GM18498 (cell line): ENCODE measurements at regions not wholly inside any gene's neighbourhood (a gene's known extent, or its start where the extent isn't known, plus 50 kb on each side); places are given as distances from the start of the nearest gene placed in this dataset.
"Not testable (repeated sequence)": the region's sequence is repeated elsewhere in the genome, so short reads cannot be mapped to it uniquely, and the experiment has no call there.

Experiments
- ATAC-seq: cut with Tn5 transposase; IDR thresholded peaks from one replicate; pipeline ENCODE4 v1.9.1; 2021; ENCODE audit warnings: mild to moderate bottlenecking, moderate library complexity; ENCODE audit not compliant: unreplicated experiment

DNA sequence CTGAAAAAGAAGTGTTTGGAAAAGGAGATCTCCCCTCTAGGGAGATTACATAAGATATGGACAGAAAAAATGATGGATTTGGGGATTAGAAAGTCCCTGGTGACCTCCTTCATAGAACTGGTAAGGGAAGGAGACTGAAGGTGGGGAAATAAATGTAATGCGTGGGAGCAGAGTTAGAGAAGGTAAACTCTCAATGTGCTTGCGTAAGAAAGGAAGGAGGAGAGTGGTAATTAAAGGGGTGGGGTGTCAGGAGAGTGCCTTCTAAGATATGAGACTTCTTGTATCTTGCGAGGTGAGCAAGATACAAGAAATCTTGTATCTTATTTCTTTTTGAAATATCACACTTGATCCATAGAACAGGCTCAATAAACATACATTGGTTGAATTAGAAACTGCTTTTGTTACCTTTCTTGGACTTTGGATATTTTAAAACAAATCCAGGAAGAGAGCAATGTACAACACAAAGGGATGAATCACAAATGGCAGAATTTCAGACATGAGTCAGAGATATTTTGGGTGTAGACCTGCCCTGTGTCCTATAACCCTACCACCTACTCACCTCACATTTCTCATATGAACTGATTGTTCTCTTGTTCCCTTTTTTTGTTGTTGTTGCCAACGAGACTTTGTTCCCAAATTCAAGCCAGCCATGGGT, 342.4 kb downstream of the INSIG2 start:
- ATAC-seq: no peak

DNA sequence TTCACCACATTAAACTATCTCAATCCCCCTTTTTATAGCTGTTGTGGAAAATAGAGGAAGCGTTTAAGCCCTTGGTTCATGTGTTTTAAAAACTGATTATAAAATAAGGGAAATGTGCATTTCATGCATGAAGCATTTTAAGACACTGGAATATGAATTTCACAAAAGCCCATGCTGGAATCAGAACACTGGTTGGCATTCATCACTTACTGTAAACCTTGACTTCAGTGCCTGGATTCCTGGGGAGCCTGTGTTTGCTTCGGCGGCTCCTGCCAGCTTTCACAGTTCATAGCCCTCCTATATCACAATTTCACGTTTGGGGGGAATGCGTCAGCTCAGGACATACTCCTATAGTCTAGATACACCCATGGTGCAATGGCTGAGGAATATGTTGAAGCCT, 336.9 kb downstream of the INSIG2 start:
- ATAC-seq: no peak

DNA sequence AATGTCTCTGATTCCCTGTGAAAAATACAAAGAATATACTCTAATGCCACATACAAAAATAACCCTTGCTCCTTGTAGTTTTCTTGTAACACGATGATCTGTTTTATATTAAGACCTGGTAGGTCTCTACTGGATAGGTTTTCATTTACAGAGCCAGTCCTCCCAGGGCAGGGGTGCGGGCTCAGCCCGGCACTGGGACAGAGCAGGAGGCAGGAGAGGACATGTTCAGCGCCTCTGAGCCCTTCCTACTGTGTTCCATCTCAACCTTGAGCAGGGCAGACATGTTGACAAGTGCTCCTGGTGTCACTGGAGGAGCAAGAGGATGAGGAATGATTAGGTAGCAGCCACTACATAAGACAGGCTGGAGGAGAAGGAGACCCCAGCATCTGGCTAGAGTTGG, 335.5 kb downstream of the INSIG2 start:
- no peak for ATAC-seq

DNA sequence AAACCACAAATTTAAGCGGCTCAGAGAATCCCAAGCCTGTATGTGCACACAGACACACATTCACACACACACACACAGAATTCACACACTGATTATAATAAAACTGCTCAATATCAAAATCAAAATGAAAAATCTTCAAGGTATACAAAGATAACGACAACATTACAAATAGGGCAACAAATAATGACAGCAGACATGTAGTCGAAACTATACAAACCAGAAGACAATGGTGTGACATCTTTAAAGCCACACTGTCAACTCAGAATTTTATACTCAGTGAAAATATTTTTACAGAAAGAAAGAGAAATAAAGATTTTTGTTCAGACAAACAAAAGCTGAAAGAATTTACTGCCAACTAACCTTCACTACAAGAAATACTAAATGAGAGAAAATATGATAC, 333.4 kb downstream of the INSIG2 start:
- no peak for ATAC-seq

DNA sequence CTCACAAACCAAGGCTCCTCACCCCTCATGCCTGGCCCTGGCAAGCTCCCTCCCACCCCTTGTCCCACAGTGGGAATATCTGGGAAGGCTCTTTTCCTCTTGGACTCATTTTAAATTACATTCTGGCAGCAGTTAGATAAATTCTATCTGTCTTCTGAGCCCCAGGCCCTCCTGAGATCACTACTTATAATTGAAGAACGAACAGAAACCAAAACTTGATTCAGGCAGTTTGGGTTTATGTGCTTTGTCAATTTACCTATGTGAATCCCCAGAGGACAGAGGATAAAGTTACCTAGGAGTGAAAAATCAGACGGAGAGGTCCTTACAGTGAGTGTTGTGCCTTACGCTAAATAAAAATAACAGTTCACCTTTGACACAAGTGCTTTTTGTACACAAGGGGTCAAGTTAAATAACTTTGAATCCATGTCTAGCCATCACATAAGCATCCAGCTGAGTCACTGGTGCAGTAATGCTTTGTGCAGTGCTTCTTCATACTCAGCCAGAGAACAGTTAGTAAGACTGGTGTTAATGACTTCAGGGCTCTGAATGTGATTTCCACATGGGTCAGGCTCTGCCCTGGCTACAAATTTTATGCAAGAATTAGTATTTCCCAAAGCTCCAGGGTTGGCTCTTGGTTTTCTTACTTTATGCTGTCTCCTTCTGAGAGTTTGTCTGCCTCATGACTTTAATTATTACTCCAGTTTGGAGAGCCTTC, 329.3 kb downstream of the INSIG2 start:
- ATAC-seq: no peak

DNA sequence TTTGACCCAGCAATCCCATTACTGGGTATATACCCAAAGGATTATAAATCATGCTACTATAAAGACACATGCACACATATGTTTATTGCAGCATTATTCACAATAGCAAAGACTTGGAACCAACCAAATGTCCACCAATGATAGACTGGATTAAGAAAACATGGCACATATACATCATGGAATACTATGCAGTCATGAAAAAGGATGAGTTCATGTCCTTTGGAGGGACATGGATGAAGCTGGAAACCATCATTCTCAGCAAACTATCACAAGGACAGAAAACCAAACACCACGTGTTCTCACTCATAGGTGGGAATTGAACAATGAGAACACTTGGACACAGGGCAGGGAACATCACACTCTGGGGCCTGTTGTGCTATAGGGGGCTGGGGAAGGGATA, 326.9 kb downstream of the INSIG2 start:
- ATAC-seq: not testable (repeated sequence)

DNA sequence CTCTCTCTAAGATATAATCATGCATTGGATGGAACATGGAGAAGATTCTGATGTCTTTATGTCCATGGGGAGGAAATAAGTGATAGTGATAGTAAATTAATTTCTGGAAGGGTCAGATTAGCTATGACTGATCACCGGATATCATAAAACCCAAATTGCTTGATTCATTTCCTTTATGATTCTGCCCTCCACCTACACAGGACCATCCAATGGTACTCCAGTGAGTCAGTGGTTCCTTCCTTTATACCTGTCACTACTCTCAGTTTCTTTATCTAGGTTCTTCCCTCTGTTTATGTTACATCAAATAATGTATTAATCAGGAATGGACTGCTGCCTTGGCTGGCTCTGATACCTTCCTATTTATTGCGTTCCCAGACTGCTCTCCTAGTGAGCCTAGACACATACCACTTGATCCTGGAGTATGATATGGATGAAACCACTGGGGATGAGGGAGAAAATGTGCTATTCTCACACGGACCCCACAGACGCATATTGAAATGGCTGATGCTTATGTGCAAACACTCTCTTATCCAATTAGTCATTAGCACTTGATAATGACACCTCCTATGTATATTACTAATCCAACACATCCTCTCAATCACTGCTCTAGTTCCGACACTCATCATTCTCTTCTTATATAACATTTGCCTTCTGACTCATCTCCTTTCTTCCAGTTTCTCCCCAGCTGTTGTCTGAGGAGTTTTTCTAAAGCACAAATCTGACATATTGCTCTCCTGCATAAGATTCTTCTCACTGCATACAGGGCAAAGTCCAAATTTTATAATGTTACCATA, 315.6 kb downstream of the INSIG2 start:
- no peak for ATAC-seq

DNA sequence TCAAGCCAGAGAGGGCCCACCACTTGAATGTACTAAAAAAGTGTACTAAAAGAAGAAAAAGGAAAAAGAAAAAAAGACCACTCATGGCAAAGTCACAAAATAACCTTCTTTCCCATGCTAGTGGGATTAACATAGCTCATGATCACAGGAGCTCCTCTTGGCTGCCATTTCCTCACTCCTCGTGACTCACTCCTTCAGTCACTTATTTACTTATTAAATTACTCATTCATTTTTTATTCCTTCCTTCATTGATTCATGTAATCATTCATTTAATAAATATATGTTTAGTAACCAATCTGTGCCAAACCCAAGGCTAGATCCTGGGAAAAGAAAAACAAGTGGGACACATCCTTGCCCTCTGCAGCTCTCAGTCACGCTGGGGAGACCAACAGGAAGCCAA, 300.5 kb downstream of the INSIG2 start:
- no peak for ATAC-seq

DNA sequence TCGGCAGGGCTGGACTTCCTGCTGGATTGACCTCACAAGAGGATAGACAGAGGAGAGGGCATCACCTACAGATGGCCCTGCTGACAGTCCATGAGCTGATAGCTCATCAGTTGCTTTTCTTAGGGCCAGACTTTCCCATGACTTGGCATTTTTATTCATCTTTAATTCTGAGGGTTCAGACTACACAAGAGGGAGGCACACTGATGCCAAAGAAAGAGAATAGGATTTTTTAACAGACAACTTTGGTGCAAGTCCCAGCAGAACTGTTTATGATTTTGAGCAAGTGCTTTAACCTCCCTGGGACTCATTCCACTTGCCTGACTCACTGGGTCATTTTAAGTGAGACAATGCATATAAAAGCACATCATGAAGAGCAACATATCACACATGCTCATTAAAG, 299.2 kb downstream of the INSIG2 start:
- ATAC-seq: no peak

DNA sequence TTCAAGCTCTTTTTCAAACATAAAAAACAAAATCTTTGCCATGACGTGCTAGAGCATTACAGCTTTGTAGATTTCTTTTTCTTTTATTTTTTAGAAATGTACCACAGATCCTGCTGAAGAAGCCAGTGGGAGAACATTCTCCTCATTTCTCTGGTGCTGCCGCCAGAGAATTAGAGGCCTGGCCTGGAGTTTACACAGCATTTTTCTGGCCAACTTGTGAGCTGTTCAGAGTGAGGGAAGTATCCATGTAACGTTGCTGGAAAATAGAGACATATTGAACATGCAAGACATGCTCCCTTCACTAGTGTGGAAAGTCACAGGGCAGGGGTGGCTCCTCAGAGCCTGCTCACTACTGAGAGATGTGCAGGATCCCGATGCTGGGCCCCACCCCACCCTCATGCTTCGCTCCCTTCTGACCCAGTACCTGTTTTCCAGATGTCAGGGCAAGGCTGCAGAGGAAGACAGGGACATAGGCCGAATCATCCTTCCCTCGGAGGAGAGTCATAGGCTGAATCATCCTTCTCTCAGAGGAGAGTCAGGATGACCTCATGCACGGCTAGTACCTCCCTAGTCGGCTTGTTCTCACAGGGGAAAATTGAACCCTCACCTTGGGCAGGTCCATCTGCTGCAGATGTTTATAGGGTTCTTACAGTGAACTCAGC, 298.5 kb downstream of the INSIG2 start:
- no peak for ATAC-seq

DNA sequence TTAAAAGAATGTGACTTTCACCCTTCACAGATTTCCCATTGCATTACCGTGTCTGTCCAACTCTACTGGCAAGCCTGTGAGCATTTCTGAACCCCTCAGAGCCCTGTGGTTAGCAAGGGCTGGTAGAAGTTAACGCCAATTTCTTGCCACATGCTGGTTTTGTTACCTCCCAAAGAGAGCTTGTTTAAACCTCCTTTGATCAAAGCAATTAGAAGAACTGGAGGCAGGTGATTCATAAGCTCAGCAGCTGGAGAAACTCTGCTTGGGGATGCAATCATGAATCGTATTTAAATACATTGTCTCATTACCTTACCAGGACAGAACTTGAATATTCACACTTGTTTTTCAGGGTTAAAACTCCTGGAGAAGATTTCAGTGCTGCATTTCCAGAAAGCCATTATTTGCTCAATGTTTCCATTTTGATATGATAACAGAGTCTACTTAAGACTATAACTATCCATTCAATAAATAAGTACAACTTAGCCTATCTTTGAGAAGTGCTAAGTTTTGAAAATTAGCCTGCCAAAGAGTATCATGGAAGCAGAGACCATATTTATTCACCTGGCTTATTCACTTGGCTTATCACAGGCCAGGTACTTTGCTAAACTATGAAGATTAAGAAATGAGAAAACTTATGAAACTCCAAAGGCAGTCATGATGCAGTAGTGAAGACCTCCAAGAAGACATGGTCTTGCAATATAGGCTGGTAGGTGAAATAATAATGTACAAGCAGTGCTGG, 292.8 kb downstream of the INSIG2 start:
- ATAC-seq: no peak

DNA sequence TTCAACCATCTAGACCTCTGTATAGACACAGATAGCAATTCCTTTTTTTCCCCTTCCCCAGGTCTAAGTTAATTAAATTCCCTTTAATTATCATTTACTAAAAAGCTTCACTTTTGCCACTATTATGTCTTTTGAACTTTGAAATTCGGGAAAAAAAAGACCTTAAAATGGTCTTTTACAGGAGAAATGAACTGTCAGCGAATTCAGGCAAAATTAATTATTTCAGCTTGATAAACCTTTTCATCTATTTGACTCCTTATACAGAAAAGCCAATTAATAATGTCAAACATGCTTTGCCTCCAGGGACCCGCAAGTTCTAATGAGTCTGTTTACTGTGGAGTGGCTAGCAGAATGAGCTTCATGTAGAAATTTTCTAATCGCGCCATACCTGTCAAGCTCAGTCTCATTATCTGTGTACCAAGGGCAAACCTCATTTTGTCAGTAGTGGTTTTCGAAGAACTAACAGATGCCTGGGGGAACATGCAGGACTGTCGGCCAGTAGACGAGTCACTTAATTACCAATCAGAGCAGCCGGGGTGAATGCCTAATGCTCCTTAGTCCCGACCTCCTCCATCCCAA, 287.7 kb downstream of the INSIG2 start:
- no peak for ATAC-seq

DNA sequence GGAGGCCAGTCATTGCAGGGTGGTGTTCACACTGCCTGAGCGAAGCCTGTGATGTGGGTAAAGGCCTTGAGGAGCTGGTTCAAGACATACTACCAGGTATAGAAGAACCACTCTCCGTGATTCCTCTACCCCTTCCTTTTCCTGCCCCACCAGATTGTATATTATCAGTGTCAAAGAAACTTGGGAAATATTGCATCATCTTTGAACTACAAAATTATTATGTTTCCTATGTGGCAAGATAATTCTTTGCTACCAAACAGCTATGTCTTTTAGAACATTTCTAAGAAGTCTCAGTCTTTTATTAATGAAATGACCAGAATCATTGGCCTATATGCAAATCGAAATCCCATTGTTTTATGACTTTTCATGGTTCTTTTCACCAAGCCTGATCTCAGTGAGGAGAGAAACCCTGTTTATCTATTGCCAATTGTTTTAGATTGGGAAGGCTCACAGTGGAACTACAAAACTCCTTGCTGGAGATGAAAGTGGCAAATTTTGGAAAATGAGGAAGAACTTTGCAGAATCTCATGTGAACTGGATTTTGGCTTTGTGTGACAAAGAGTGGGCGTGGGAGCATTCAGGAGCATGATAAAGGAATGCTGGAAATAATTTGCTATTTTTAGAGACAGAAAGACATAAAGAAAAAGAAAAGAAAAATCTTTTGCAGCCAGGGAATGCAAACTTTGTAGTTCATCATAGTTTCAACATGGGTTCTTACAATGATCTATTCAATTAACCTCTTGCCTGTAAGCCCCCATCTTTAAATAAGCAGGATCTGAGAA, 286.9 kb downstream of the INSIG2 start:
- no peak for ATAC-seq

DNA sequence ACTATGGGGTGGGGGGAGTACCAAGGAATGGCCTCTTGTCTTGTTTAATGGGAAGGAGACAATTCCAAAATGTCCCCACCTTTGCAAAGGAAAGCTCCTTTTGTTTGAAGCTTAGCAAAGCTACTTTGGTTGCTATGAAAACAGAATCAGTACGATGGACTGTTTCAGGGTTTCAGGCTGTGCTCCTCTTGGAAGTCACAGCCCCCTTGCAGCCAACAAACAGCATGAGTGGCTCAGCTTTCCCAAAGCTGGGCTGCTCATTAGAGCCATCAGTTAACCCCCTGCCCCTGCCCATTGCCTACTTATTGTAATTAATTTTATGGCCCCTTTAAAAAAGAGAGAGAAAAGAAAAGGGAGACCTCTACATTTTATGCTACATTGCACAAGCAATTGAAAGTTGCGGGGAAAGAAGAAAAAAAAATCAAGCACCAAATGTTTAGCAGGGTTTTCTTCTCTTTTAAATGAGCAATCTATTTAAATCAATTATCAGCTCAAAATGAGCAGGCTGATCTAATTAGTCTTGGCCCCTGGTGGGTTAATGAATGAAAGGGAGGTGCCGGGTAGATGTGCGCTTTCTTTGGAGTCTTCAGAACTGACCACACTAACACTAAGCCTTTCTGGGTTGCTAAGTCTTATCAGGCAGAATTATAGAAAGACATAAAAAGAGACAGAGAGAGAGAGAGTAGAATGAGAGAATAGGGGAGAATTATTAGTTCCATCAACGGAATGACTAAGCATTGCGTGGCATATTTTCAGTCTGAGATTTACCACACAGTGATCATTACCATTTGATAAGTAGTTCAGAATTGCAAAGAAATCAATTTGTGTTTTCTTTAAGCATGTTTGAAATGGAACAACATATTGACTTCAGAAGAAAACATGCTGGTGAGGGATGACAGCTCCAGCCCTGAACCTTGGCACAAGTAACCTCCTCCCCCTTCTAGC, 284.9 kb downstream of the INSIG2 start:
- no peak for ATAC-seq

DNA sequence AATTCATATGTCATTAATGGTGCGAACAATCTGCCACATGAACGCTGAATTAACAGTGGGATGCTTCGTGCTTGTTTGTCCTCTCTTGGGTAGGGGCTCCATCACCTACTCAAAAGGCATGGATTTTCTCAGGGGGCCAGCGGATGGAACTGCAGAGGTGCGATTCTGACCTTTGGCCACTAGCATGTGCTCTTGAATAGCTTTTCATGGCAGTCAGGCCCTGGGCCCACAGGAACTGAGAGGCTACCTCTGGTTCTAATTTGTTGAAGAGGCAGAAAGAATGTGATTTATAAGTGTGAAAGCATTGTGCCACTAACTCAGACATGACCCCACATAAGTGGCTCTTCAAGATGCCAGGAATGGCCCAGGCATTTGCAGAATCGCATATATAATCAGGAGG, 283.2 kb downstream of the INSIG2 start:
- ATAC-seq: peak; percentile 66

DNA sequence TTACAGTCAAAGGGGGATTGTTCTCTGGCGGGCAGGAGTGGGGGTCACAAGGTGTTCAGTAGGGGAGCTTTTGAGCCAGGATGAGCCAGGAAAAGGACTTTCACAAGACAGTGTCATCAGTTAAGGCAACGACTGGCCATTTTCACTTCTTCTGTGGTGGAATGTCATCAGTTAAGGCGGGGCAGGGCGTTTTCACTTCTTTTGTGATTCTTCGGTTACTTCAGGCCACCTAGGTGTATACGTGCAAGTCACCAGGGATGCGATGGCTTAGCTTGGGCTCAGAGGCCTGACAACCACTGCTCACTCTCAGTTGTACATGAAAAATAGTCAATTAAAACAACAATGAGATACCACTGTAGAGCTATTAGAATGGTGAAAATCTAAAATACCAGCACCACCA, 281.2 kb downstream of the INSIG2 start:
- ATAC-seq: not testable (repeated sequence)

DNA sequence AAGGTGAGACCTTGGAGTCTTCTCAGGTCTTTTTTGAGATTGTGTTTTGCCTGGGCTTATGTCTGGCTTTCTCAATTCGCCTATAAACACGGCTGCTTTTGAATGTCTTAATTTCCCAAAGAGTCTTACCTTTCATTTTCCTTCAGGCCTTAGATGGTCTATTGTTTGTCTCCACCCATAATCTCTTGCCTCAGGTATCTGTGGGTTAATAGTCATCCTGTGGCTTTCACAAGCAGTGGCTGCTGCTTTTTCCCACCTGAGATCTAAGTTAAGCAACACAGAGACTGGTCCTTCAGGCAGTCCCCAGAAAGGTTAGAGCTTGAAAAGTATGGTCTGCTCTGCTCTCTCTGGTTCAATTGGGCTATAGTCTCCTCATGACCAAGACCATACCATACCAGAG, 275.3 kb downstream of the INSIG2 start:
- no peak for ATAC-seq

DNA sequence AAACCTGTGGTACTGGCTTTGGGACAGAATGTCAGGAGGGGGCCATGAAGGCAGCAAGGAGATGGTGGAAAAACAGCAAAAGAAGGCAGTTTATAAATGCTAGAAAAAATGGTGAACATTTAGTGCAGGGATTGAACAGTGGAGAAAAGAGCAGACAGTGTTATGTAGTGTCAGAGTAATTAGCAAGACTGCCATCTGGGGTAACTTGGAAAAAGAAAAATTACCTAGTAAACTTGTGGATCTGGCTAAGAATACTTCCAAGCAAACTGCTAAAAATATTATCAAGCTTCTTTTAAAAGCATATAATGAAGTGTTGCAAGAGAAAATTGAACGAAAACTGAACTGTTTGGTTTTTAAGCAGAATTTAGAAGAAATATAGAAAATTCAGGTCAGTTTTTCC, 267.8 kb downstream of the INSIG2 start:
- no peak for ATAC-seq

DNA sequence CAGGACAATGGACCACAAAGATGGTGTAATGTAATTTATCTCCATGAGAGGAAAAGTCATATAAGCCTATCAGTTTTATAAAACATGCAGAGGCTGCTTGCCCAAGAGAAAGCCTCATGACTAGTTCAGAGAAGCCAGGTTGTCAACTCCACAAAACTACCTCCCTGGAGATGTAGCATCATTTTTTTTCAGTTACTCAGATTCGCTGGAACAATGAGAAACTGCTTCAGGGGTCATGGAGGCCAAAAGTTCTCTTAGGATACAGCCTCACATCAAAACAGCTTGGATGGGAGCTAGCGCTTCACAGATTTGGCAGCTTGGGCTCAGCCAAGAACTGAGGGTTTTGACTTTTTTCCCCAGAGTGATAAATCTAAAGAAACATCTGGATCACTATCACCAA, 263.5 kb downstream of the INSIG2 start:
- no peak for ATAC-seq
